ENCODE measurements at regions not wholly inside any gene's neighbourhood (a gene's known extent, or its start where the extent isn't known, plus 50 kb on each side); places are given as distances from the start of the nearest gene placed in this dataset.

DNA sequence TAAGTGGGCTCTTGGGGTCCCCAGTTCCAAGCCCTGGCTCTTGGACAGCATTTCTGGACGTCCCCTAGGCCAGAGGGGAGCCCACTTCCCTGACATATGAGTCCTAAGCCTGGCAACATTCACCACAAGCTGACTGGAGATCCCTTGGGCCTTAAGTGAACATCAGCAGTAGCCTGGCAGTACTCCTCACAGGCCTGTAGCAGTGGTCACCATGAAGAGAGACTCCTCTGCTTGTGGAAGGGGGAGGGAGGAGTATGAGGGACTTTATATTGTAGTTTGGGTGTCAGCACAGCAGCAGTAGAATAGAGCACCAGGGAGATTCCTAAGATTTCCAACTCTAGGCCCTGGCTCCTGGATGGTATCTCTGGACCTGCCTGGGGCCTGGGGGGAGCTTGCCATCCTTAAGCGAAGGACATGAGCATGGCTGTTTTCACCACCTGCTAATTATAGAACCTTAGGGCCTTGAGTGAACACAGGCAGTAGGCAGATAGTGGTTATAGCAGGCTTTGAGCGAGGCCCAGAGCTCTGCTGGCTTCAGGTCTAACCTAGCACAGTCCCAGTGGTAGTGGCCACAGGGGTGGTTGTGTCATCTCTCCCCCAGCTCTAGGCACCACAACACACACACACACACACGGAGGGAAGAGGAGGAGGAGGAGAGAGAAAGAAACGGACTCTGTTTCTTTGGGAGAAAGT is 71.4 kb upstream of the APOBEC4 start:
- TF ChIP-seq POLR2AphosphoS5 (IDR thresholded peaks at IDR 0.05; ENCODE audit: low read depth, low read length) (no peak), POLR2A (IDR thresholded peaks at IDR 0.05; ENCODE audit: low read depth, low read length) (no peak), TAF1 (IDR thresholded peaks at IDR 0.05; ENCODE audit: borderline replicate concordance, low read depth, low read length) (no peak)

Measured in GM12892 (cell line).